ENCODE measurements at regions not wholly inside any gene's neighbourhood (a gene's known extent, or its start where the extent isn't known, plus 50 kb on each side); places are given as distances from the start of the nearest gene placed in this dataset.

GRCh38 chr3:84082726-84083125, 876.1 kb upstream of the CADM2 start:
- no peak overlapping the region for H3K27ac Mint-ChIP-seq (ENCODE audit: unreplicated experiment)

GRCh38 chr3:84092907-84093306, 865.9 kb upstream of the CADM2 start:
- Mint-ChIP-seq H3K4me1 (ENCODE audit: low read depth, unreplicated experiment) (no peaks in the 10 kb centered on the region), H3K4me3 (ENCODE audit: unreplicated experiment) (no peak overlapping the region), H3K36me3 (ENCODE audit: unreplicated experiment) (no peaks in the 10 kb centered on the region), H3K27ac (ENCODE audit: unreplicated experiment) (no peak overlapping the region), H3K27me3 (ENCODE audit: unreplicated experiment) (no peaks in the 10 kb centered on the region), H3K9me3 (ENCODE audit: unreplicated experiment) (no peaks in the 10 kb centered on the region)
- no peak for DNase-seq
- TF ChIP-seq, protein P1, sequence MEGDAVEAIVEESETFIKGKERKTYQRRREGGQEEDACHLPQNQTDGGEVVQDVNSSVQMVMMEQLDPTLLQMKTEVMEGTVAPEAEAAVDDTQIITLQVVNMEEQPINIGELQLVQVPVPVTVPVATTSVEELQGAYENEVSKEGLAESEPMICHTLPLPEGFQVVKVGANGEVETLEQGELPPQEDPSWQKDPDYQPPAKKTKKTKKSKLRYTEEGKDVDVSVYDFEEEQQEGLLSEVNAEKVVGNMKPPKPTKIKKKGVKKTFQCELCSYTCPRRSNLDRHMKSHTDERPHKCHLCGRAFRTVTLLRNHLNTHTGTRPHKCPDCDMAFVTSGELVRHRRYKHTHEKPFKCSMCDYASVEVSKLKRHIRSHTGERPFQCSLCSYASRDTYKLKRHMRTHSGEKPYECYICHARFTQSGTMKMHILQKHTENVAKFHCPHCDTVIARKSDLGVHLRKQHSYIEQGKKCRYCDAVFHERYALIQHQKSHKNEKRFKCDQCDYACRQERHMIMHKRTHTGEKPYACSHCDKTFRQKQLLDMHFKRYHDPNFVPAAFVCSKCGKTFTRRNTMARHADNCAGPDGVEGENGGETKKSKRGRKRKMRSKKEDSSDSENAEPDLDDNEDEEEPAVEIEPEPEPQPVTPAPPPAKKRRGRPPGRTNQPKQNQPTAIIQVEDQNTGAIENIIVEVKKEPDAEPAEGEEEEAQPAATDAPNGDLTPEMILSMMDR (IDR thresholded peaks at IDR 0.05; ENCODE audit: partially characterized antibody, unreplicated experiment): no peak

More at GRCh38 chr3:84082726-84083125, 876.1 kb upstream of the CADM2 start:
- no peaks in the 10 kb centered on the region for H3K9me3 Mint-ChIP-seq (ENCODE audit: unreplicated experiment)
- no peaks in the 10 kb centered on the region for H3K4me1 Mint-ChIP-seq (ENCODE audit: low read depth, unreplicated experiment)
- TF ChIP-seq, protein P1 (IDR thresholded peaks at IDR 0.05; ENCODE audit: partially characterized antibody, unreplicated experiment): no peak
- H3K4me3 Mint-ChIP-seq (ENCODE audit: unreplicated experiment): no peak overlapping the region
- H3K36me3 Mint-ChIP-seq (ENCODE audit: unreplicated experiment): peaks cover 4% of the 10 kb centered on the region
- DNase-seq: no peak
- no peaks in the 10 kb centered on the region for H3K27me3 Mint-ChIP-seq (ENCODE audit: unreplicated experiment)

DNA sequence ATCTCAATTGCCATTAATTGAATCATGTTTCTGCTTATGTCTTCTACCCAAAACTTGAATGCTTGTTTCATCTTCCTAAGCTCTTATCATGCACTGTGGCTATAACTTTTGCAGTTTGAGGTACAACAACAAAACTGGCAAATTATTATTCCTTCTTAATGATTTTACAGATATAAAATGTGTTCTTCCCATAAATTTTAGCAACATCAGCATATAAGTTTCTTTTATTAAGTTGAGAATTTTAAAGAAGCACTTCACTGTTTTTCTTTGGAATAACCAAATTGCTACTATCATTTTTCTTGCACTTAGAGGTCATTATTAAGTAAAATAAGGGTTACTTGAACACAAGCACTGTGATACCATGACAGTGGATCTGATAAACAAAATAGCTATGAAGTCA, 862.6 kb upstream of the CADM2 start:
- no peak for DNase-seq
- Mint-ChIP-seq H3K27ac (ENCODE audit: unreplicated experiment) (no peak overlapping the region), H3K4me1 (ENCODE audit: low read depth, unreplicated experiment) (no peaks in the 10 kb centered on the region), H3K4me3 (ENCODE audit: unreplicated experiment) (no peak overlapping the region), H3K9me3 (ENCODE audit: unreplicated experiment) (no peaks in the 10 kb centered on the region), H3K36me3 (ENCODE audit: unreplicated experiment) (no peaks in the 10 kb centered on the region), H3K27me3 (ENCODE audit: unreplicated experiment) (no peaks in the 10 kb centered on the region)
- TF ChIP-seq, protein P1 (IDR thresholded peaks at IDR 0.05; ENCODE audit: partially characterized antibody, unreplicated experiment): no peak

DNA sequence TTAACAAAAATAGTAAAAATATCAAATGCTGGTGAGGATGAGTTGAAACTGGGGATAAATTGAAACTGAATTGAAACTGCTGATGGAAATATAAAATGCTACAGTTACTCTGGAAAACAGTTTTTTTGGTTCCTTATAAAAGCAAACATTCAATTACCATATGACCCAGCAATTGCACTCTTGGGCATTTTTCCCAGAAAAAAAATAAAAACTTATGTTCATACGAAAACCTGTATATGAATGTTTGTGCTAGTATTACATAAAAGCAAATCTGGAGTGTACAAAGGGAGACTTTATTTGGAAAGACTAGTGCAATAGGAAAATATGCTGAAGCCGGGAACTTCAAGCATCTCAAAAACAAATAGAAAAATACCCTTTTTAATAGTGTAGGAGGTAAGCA, 857.9 kb upstream of the CADM2 start:
- no peaks in the 10 kb centered on the region for H3K4me1 Mint-ChIP-seq (ENCODE audit: low read depth, unreplicated experiment)
- no peaks in the 10 kb centered on the region for H3K9me3 Mint-ChIP-seq (ENCODE audit: unreplicated experiment)
- TF ChIP-seq, protein P1 (IDR thresholded peaks at IDR 0.05; ENCODE audit: partially characterized antibody, unreplicated experiment): no peak
- no peak overlapping the region for H3K27ac Mint-ChIP-seq (ENCODE audit: unreplicated experiment)
- H3K27me3 Mint-ChIP-seq (ENCODE audit: unreplicated experiment): no peaks in the 10 kb centered on the region
- no peak overlapping the region for H3K4me3 Mint-ChIP-seq (ENCODE audit: unreplicated experiment)
- H3K36me3 Mint-ChIP-seq (ENCODE audit: unreplicated experiment): no peaks in the 10 kb centered on the region
- DNase-seq: no peak

- Mint-ChIP-seq H3K27ac (ENCODE audit: unreplicated experiment) (no peak overlapping the region), H3K27me3 (ENCODE audit: unreplicated experiment) (no peaks in the 10 kb centered on the region), H3K36me3 (ENCODE audit: unreplicated experiment) (no peaks in the 10 kb centered on the region), H3K4me3 (ENCODE audit: unreplicated experiment) (no peak overlapping the region), H3K4me1 (ENCODE audit: low read depth, unreplicated experiment) (no peaks in the 10 kb centered on the region), H3K9me3 (ENCODE audit: unreplicated experiment) (no peaks in the 10 kb centered on the region)
- TF ChIP-seq, protein P1 (IDR thresholded peaks at IDR 0.05; ENCODE audit: partially characterized antibody, unreplicated experiment): no peak
- DNase-seq: no peak
These were observed 850.3 kb upstream of the CADM2 start for GRCh38 chr3:84108442-84108971.
